ENCODE measurements at regions not wholly inside any gene's neighbourhood (a gene's known extent, or its start where the extent isn't known, plus 50 kb on each side); places are given as distances from the start of the nearest gene placed in this dataset.

DNA sequence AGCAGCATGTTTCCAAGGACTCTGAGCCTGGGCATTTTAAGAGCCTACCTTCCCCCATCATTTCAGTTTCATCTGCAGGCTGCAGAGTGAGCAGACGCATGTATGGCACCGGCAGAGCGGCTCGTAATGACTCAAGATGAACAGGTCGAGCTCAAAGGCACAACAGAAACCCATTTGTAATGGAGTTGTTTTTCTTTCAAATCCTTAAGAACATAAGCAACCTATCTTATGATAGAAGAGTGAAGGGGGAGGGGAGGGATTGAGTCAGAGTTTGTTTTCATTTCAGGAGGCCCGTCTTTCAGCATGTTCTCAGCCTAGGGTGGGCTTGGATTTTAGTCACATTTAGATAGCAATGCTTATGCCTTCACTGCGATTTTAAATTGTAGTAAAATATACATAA is 54.9 kb upstream of the CISTR start:
- Histone ChIP-seq H3K9me3 (no peaks in the 10 kb centered on the region), H3K27me3 (no peaks in the 10 kb centered on the region), H3K4me1 (no peaks in the 10 kb centered on the region), H3K36me3 (no peaks in the 10 kb centered on the region), H3K27ac (no peak overlapping the region), H3K4me3 (no peak overlapping the region)
- intact Hi-C loops (cut with DNase I; ENCODE audit: low total_unique reads), result no loop called here
- TF ChIP-seq, protein P1, sequence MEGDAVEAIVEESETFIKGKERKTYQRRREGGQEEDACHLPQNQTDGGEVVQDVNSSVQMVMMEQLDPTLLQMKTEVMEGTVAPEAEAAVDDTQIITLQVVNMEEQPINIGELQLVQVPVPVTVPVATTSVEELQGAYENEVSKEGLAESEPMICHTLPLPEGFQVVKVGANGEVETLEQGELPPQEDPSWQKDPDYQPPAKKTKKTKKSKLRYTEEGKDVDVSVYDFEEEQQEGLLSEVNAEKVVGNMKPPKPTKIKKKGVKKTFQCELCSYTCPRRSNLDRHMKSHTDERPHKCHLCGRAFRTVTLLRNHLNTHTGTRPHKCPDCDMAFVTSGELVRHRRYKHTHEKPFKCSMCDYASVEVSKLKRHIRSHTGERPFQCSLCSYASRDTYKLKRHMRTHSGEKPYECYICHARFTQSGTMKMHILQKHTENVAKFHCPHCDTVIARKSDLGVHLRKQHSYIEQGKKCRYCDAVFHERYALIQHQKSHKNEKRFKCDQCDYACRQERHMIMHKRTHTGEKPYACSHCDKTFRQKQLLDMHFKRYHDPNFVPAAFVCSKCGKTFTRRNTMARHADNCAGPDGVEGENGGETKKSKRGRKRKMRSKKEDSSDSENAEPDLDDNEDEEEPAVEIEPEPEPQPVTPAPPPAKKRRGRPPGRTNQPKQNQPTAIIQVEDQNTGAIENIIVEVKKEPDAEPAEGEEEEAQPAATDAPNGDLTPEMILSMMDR (IDR thresholded peaks at IDR 0.05), result no peak
- TF ChIP-seq POLR2A (IDR thresholded peaks at IDR 0.05) (no peak), POLR2AphosphoS5 (IDR thresholded peaks at IDR 0.05) (no peak)
- no peak for DNase-seq (ENCODE audit: low spot score in 2 of 2)

DNA sequence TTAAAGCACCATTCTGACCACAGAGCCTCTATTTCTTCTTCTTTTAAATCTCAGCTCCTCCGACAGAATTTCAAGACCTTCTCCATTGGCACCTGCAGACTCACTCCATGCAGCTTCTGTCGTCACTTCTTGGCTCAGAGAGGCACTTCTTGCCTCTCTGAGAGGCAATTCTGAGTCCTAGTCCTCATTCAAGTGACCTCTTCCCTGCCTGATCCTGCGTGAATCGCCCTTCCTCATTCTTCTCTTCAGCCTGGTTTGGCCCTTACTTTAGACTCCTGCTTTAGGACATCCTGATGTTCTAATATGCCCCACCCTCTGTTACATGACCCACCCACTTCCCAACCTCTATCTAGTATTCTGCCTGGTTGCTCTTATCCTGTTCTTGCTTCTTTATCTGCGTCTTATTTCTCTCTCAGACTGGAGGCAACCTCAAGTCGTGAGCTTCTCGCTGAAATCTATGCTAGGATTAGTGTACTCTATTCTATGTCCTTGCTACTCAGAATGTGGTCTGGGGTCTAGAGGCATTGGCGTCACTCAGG is 55.6 kb upstream of the CISTR start:
- no peak for DNase-seq (ENCODE audit: low spot score in 2 of 2)
- intact Hi-C loops (cut with DNase I; ENCODE audit: low total_unique reads), result no loop called here
- no peak overlapping the region for H3K4me3 ChIP-seq

DNA sequence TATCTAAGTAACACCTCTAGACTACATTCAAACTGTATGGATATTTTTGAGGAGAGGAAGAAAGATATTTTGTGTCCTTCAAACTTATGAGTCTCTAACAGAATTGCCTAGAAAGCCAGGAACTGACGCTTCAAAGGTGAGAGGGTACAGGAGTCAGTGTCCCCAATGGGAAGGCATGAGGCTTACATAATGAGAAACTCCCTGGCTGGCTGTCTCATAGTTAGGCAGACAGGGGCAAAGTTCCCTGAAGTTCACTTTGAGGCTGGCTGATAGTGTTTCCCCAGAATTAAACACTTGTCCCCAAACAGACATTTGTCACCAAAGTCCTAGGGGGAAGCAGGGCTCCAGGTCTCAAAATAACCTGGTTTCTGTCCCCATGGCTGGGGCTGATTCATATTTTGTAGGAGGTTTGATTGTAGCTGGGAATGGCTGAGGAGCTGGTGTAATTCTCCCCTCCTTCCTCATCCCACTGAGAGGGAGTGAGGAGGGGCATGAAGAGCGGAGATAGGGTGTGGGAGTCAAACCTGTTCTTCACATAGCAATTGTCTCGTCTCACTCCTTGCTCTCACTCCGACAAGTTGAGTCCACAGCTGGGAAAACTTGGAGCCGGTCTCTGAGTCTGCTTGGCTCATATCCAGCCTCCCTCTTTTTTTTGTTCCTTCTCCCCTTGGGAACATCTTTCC is 56.4 kb upstream of the CISTR start:
- Histone ChIP-seq H3K4me3 (no peak overlapping the region), H3K27ac (no peak overlapping the region), H3K36me3 (no peaks in the 10 kb centered on the region), H3K9me3 (no peaks in the 10 kb centered on the region), H3K27me3 (no peaks in the 10 kb centered on the region), H3K4me1 (no peaks in the 10 kb centered on the region)
- intact Hi-C loops (cut with DNase I; ENCODE audit: low total_unique reads), result no loop called here
- DNase-seq (ENCODE audit: low spot score in 2 of 2), result no peak
- TF ChIP-seq, protein P1 (IDR thresholded peaks at IDR 0.05), result no peak
- no peak for TF ChIP-seq POLR2A (IDR thresholded peaks at IDR 0.05)

More for the DNA sequence above, 55.6 kb upstream of the CISTR start:
- TF ChIP-seq POLR2A (IDR thresholded peaks at IDR 0.05) (no peak), POLR2AphosphoS5 (IDR thresholded peaks at IDR 0.05) (no peak)
- TF ChIP-seq, protein P1 (IDR thresholded peaks at IDR 0.05), result no peak
- Histone ChIP-seq H3K4me1 (no peaks in the 10 kb centered on the region), H3K36me3 (no peaks in the 10 kb centered on the region), H3K27me3 (no peaks in the 10 kb centered on the region), H3K27ac (no peak overlapping the region), H3K9me3 (no peaks in the 10 kb centered on the region)

DNA sequence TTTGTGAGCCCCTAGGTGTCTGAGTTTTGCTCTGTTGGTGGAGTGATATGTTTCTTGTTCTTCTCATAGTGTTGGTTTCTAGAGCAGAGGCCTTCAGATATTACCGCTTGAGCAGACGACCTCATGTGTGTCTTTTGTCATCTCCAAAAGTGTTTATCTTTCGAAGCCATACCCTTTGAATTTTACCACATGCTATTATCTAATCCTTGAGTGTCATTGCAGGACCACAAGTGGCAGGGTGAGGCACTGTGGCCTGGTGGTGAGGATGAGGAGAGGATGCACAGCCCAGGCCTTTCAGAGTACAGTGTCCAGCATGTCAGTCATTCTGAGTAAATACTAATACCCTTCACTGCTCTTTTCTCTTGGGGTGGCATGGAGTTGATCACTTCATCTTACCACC is 57.2 kb upstream of the CISTR start:
- Histone ChIP-seq H3K27ac (no peak overlapping the region), H3K36me3 (no peaks in the 10 kb centered on the region), H3K27me3 (no peaks in the 10 kb centered on the region), H3K9me3 (no peaks in the 10 kb centered on the region), H3K4me3 (no peak overlapping the region), H3K4me1 (no peaks in the 10 kb centered on the region)
- TF ChIP-seq POLR2A (IDR thresholded peaks at IDR 0.05) (no peak), POLR2AphosphoS5 (IDR thresholded peaks at IDR 0.05) (no peak)
- TF ChIP-seq, protein P1 (IDR thresholded peaks at IDR 0.05), result no peak
- intact Hi-C loops (cut with DNase I; ENCODE audit: low total_unique reads), result no loop called here
- DNase-seq (ENCODE audit: low spot score in 2 of 2), result no peak

DNA sequence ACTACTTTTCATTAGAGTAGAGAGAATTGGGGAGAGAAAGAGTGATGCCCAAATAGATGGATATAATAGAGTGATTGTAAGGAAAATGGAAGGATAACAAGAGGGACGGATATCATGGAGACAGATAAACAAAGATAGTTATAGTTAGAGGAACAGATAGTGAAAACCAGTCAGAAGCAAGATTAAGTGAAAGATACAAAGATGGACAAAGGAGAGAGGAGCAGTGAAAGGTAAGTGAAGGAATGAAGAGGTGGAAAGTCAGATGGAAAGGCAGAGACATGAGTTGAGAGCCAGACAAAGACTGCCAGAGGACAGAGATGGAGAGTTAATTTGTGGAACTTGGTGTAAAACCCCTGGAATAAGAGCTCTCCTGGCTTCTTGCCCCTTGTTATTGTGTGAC is 59.2 kb upstream of the CISTR start:
- no peak for DNase-seq (ENCODE audit: low spot score in 2 of 2)
- no peaks in the 10 kb centered on the region for H3K36me3 ChIP-seq
- no peaks in the 10 kb centered on the region for H3K9me3 ChIP-seq
- H3K27ac ChIP-seq, result no peak overlapping the region
- intact Hi-C loops (cut with DNase I; ENCODE audit: low total_unique reads), result loop anchor here (10.0 kb wide), 1 partner anchor 1104 kb away; no protein-coding TSS in a partner anchor
- no peak overlapping the region for H3K4me3 ChIP-seq
- H3K4me1 ChIP-seq, result no peaks in the 10 kb centered on the region
- no peak for TF ChIP-seq POLR2A (IDR thresholded peaks at IDR 0.05)
- TF ChIP-seq, protein P1 (IDR thresholded peaks at IDR 0.05), result no peak
- TF ChIP-seq POLR2AphosphoS5 (IDR thresholded peaks at IDR 0.05), result no peak
- no peaks in the 10 kb centered on the region for H3K27me3 ChIP-seq

All from breast epithelium (tissue), 4 donors.